SK-N-SH treated with all-trans-retinoic acid at 6 μM for 48 hours (cell line): ENCODE measurements at regions not wholly inside any gene's neighbourhood (a gene's known extent, or its start where the extent isn't known, plus 50 kb on each side); places are given as distances from the start of the nearest gene placed in this dataset.

Experiments used
- CSDC2 ChIP-seq: fragments of 250-450 bp; sonication (Bioruptor Pico); IDR thresholded peaks from 2 replicates; pipeline ENCODE4 v1.5.0; 2020; ENCODE audit warnings: mild to moderate bottlenecking, moderate library complexity
- GLIS3 ChIP-seq: fragments of 250-450 bp; sonication (Bioruptor Pico); IDR thresholded peaks from 2 replicates; pipeline ENCODE4 v1.5.0; 2020; ENCODE audit warnings: mild to moderate bottlenecking, moderate library complexity
- OSR1 ChIP-seq: fragments of 250-450 bp; sonication (Bioruptor Pico); IDR thresholded peaks from 2 replicates; pipeline ENCODE4 v1.8.0; 2022; ENCODE audit warnings: moderate library complexity, mild to moderate bottlenecking, inconsistent platforms
- PATZ1 ChIP-seq: fragments of 250-450 bp; sonication (Bioruptor Pico); IDR thresholded peaks from 2 replicates; pipeline ENCODE4 v1.8.0; 2020; ENCODE audit warnings: mild to moderate bottlenecking, moderate library complexity, borderline replicate concordance
- RARB ChIP-seq: fragments of 250-450 bp; sonication (Bioruptor Pico); IDR thresholded peaks from 2 replicates; pipeline ENCODE4 v1.8.0; 2021; ENCODE audit warnings: mild to moderate bottlenecking, moderate library complexity
- SNAI2 ChIP-seq: fragments of 250-450 bp; sonication (Bioruptor Pico); IDR thresholded peaks from 2 replicates; pipeline ENCODE4 v1.5.0; 2020; ENCODE audit warnings: mild to moderate bottlenecking, moderate library complexity
- TOX ChIP-seq: fragments of 250-450 bp; sonication (Bioruptor Pico); IDR thresholded peaks from 2 replicates; pipeline ENCODE4 v1.8.0; 2021; ENCODE audit warnings: mild to moderate bottlenecking, moderate library complexity, borderline replicate concordance
- ZC3H10 ChIP-seq: fragments of 250-450 bp; sonication (Bioruptor Pico); IDR thresholded peaks from 2 replicates; pipeline ENCODE4 v1.5.1; 2021; ENCODE audit warnings: mild to moderate bottlenecking, moderate library complexity
- ZNF565 ChIP-seq: fragments of 450-650 bp; formaldehyde crosslinking; conservative IDR thresholded peaks from 2 replicates; pipeline ENCODE4 v1.5.0; 2020; ENCODE audit warnings: low read depth, mild to moderate bottlenecking, moderate library complexity

- TF ChIP-seq TOX (CRISPR knock-in tag), result no peak
- TF ChIP-seq SNAI2 (CRISPR knock-in tag), result no peak
- no peak for TF ChIP-seq RARB
- no peak for TF ChIP-seq OSR1 (CRISPR knock-in tag)
- TF ChIP-seq GLIS3 (CRISPR knock-in tag), result no peak
- TF ChIP-seq ZNF565 (CRISPR knock-in tag), result no peak
- TF ChIP-seq PATZ1 (CRISPR knock-in tag), result no peak
- no peak for TF ChIP-seq CSDC2 (CRISPR knock-in tag)
- TF ChIP-seq ZC3H10 (CRISPR knock-in tag), result no peak
These were observed 60.2 kb upstream of the RFC3 start for GRCh38 chr13:33757713-33758112.
